ENCODE measurements at regions not wholly inside any gene's neighbourhood (a gene's known extent, or its start where the extent isn't known, plus 50 kb on each side); places are given as distances from the start of the nearest gene placed in this dataset.
"Not testable (repeated sequence)": the region's sequence is repeated elsewhere in the genome, so short reads cannot be mapped to it uniquely, and the experiment has no call there.

DNA sequence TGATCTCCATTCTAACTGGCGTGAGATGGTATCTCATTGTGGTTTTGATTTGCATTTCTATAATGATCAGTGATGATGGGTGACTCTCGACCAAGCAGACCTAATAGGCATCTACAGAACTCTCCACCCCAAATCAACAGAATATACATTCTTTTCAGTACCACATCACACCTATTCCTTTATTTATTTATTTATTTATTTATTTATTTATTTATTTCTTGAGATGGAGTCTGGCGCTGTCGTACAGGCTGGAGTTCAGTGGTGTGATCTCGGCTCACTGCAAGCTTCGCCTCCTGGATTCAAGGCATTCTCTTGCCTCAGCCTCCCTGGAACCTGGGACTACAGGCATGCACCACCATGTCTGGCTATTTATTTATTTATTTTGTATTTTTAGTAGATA lies 496.3 kb downstream of the TENT5A start:
- DNase-seq (ENCODE audit: low spot score); H3K4me3 Mint-ChIP-seq (ENCODE audit: low read depth); intact Hi-C loops (cut with micrococcal nuclease); H3K4me1 Mint-ChIP-seq (ENCODE audit: low read depth); H3K36me3 Mint-ChIP-seq (ENCODE audit: low read depth); H3K27me3 Mint-ChIP-seq (ENCODE audit: low read depth); H3K27ac Mint-ChIP-seq: not testable (repeated sequence)
- peaks cover 19% of the 10 kb centered on the region for H3K9me3 Mint-ChIP-seq

DNA sequence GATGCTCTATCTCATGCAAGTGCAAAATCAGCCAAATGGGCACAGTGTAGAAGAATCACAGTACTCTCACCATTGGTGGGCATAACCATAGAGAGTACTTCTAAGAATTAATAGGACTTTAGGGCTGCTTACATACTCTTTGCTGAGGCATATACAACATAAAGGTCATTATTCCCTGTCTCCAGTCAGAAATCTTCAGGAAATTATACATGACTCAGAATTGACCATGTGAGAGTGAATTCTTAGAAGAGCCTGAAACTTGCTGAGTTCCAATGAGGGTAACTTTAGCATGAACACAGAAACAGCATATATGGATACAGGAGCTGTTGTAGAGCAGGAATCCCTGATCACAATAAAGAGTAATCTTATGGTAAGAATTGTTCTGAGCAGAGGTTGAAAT lies 498.7 kb downstream of the TENT5A start:
- H3K9me3 Mint-ChIP-seq: peaks cover 19% of the 10 kb centered on the region
- DNase-seq (ENCODE audit: low spot score): no peak
- intact Hi-C loops (cut with micrococcal nuclease): no loop called here
- H3K4me1 Mint-ChIP-seq (ENCODE audit: low read depth): no peaks in the 10 kb centered on the region
- no peak overlapping the region for H3K4me3 Mint-ChIP-seq (ENCODE audit: low read depth)
- H3K27me3 Mint-ChIP-seq (ENCODE audit: low read depth): no peaks in the 10 kb centered on the region
- H3K36me3 Mint-ChIP-seq (ENCODE audit: low read depth): no peaks in the 10 kb centered on the region
- no peak overlapping the region for H3K27ac Mint-ChIP-seq

- Mint-ChIP-seq H3K4me3 (ENCODE audit: low read depth) (no peak overlapping the region), H3K27me3 (ENCODE audit: low read depth) (no peaks in the 10 kb centered on the region), H3K27ac (no peak overlapping the region), H3K36me3 (ENCODE audit: low read depth) (no peaks in the 10 kb centered on the region), H3K4me1 (ENCODE audit: low read depth) (no peaks in the 10 kb centered on the region), H3K9me3 (peaks cover 15% of the 10 kb centered on the region)
- intact Hi-C loops (cut with micrococcal nuclease): no loop called here
- DNase-seq (ENCODE audit: low spot score): no peak
Observed at GRCh38 chr6:81252231-81252630, 500.2 kb downstream of the TENT5A start.

- H3K27ac Mint-ChIP-seq: no peak overlapping the region
- H3K36me3 Mint-ChIP-seq (ENCODE audit: low read depth): no peaks in the 10 kb centered on the region
- peaks cover 18% of the 10 kb centered on the region for H3K9me3 Mint-ChIP-seq
- intact Hi-C loops (cut with micrococcal nuclease): no loop called here
- H3K27me3 Mint-ChIP-seq (ENCODE audit: low read depth): no peaks in the 10 kb centered on the region
- H3K4me1 Mint-ChIP-seq (ENCODE audit: low read depth): no peaks in the 10 kb centered on the region
- no peak overlapping the region for H3K4me3 Mint-ChIP-seq (ENCODE audit: low read depth)
- no peak for DNase-seq (ENCODE audit: low spot score)
Observed at GRCh38 chr6:81246200-81246599, 506.3 kb downstream of the TENT5A start.

GRCh38 chr6:81242624-81243023 lies 509.9 kb downstream of the TENT5A start:
- Mint-ChIP-seq H3K9me3 (peaks cover 18% of the 10 kb centered on the region), H3K4me3 (ENCODE audit: low read depth) (no peak overlapping the region), H3K4me1 (ENCODE audit: low read depth) (no peaks in the 10 kb centered on the region), H3K27ac (no peak overlapping the region), H3K27me3 (ENCODE audit: low read depth) (no peaks in the 10 kb centered on the region), H3K36me3 (ENCODE audit: low read depth) (no peaks in the 10 kb centered on the region)
- no peak for DNase-seq (ENCODE audit: low spot score)
- intact Hi-C loops (cut with micrococcal nuclease): no loop called here

GRCh38 chr6:81241126-81242041 lies 511.1 kb downstream of the TENT5A start:
- Mint-ChIP-seq H3K27ac (no peak overlapping the region), H3K4me3 (ENCODE audit: low read depth) (no peak overlapping the region), H3K36me3 (ENCODE audit: low read depth) (no peaks in the 10 kb centered on the region), H3K4me1 (ENCODE audit: low read depth) (no peaks in the 10 kb centered on the region), H3K9me3 (peaks cover 18% of the 10 kb centered on the region), H3K27me3 (ENCODE audit: low read depth) (no peaks in the 10 kb centered on the region)
- intact Hi-C loops (cut with micrococcal nuclease): no loop called here
- DNase-seq (ENCODE audit: low spot score): no peak

DNA sequence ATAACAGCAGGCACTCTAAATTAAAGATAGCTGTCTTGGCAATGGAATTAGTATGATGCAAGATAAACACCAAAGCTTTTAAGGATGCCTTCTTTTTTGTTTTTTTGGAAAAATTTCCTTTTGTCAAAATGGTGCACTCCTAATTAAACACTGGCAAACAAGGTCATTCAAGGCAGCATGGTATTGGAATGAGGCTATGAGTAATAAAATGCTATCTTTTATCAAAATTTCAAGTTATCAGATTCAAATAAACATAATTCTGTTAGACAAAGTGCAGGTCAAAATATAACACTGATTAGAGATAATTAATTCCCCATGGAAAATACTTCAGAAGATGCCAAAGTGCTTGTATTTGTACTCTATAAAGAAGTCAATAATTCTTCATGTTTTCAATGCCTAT lies 514.1 kb downstream of the TENT5A start:
- Mint-ChIP-seq H3K27ac (no peak overlapping the region), H3K36me3 (ENCODE audit: low read depth) (no peaks in the 10 kb centered on the region), H3K27me3 (ENCODE audit: low read depth) (no peaks in the 10 kb centered on the region), H3K4me1 (ENCODE audit: low read depth) (no peaks in the 10 kb centered on the region), H3K4me3 (ENCODE audit: low read depth) (no peak overlapping the region), H3K9me3 (peaks cover 5% of the 10 kb centered on the region)
- intact Hi-C loops (cut with micrococcal nuclease): no loop called here
- no peak for DNase-seq (ENCODE audit: low spot score)

- Mint-ChIP-seq H3K27ac (no peak overlapping the region), H3K4me3 (ENCODE audit: low read depth) (no peak overlapping the region), H3K9me3 (no peaks in the 10 kb centered on the region), H3K36me3 (ENCODE audit: low read depth) (no peaks in the 10 kb centered on the region), H3K4me1 (ENCODE audit: low read depth) (no peaks in the 10 kb centered on the region), H3K27me3 (ENCODE audit: low read depth) (no peaks in the 10 kb centered on the region)
- intact Hi-C loops (cut with micrococcal nuclease): no loop called here
- no peak for DNase-seq (ENCODE audit: low spot score)
Observed at GRCh38 chr6:81237226-81237625, 515.3 kb downstream of the TENT5A start.

DNA sequence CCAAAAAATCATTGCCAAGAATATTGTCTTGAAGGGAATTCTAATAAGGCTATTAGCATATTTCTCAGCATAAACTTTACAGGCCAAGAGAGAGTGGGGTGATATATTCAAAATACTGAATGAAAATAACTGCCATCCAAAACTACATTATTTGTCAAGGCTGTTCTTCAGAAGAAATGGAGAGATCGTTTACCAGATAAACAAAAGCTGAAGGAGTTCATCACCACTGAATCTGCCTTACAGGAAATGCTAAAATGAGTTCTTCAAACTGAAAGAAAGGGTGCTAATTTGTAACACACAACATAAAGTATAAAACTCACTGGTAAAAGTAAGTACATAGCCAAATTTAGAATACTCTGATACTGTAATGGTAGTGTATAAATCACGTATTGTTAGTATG lies 517.0 kb downstream of the TENT5A start:
- Mint-ChIP-seq H3K9me3 (no peaks in the 10 kb centered on the region), H3K27ac (no peak overlapping the region), H3K4me3 (ENCODE audit: low read depth) (no peak overlapping the region), H3K4me1 (ENCODE audit: low read depth) (no peaks in the 10 kb centered on the region), H3K36me3 (ENCODE audit: low read depth) (no peaks in the 10 kb centered on the region), H3K27me3 (ENCODE audit: low read depth) (no peaks in the 10 kb centered on the region)
- intact Hi-C loops (cut with micrococcal nuclease): no loop called here
- no peak for DNase-seq (ENCODE audit: low spot score)

GRCh38 chr6:81233990-81234389 lies 518.5 kb downstream of the TENT5A start:
- no peaks in the 10 kb centered on the region for H3K36me3 Mint-ChIP-seq (ENCODE audit: low read depth)
- no peak overlapping the region for H3K27ac Mint-ChIP-seq
- H3K9me3 Mint-ChIP-seq: no peaks in the 10 kb centered on the region
- no peak overlapping the region for H3K4me3 Mint-ChIP-seq (ENCODE audit: low read depth)
- H3K27me3 Mint-ChIP-seq (ENCODE audit: low read depth): no peaks in the 10 kb centered on the region
- DNase-seq (ENCODE audit: low spot score): no peak
- H3K4me1 Mint-ChIP-seq (ENCODE audit: low read depth): no peaks in the 10 kb centered on the region
- intact Hi-C loops (cut with micrococcal nuclease): no loop called here

GRCh38 chr6:81228912-81229555 lies 523.4 kb downstream of the TENT5A start:
- Mint-ChIP-seq H3K4me3 (ENCODE audit: low read depth) (no peak overlapping the region), H3K27me3 (ENCODE audit: low read depth) (no peaks in the 10 kb centered on the region), H3K27ac (no peak overlapping the region), H3K36me3 (ENCODE audit: low read depth) (no peaks in the 10 kb centered on the region), H3K4me1 (ENCODE audit: low read depth) (no peaks in the 10 kb centered on the region), H3K9me3 (no peaks in the 10 kb centered on the region)
- no peak for DNase-seq (ENCODE audit: low spot score)
- intact Hi-C loops (cut with micrococcal nuclease): no loop called here

DNA sequence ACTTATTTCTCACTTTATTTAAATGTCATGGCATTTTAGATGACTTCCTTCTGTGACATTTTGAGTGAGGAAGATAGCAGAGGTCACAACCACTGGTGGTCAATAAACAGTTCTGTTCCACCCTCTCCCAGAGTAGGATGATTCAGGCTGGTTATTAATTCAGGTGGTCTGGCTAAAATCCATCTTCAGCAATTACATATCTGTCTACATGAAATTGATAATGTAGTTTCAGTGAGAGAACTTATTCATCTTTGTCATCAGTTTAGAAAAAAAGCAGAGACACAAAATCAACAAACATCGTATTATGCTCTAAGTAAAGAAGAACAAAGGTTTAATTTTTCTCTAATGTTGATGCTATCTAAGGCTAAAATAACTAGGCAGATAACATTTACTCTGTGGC lies 525.5 kb downstream of the TENT5A start:
- Mint-ChIP-seq H3K27ac (no peak overlapping the region), H3K9me3 (no peaks in the 10 kb centered on the region)

GRCh38 chr6:81216668-81217067 lies 535.8 kb downstream of the TENT5A start:
- Mint-ChIP-seq H3K9me3 (peaks cover 9% of the 10 kb centered on the region), H3K4me3 (ENCODE audit: low read depth) (no peak overlapping the region), H3K4me1 (ENCODE audit: low read depth) (no peaks in the 10 kb centered on the region), H3K27me3 (ENCODE audit: low read depth) (no peaks in the 10 kb centered on the region), H3K36me3 (ENCODE audit: low read depth) (no peaks in the 10 kb centered on the region), H3K27ac (no peak overlapping the region)
- no peak for DNase-seq (ENCODE audit: low spot score)
- intact Hi-C loops (cut with micrococcal nuclease): no loop called here

More for the DNA sequence above, 525.5 kb downstream of the TENT5A start:
- Mint-ChIP-seq H3K4me1 (ENCODE audit: low read depth) (no peaks in the 10 kb centered on the region), H3K36me3 (ENCODE audit: low read depth) (no peaks in the 10 kb centered on the region), H3K27me3 (ENCODE audit: low read depth) (no peaks in the 10 kb centered on the region), H3K4me3 (ENCODE audit: low read depth) (no peak overlapping the region)
- intact Hi-C loops (cut with micrococcal nuclease): no loop called here
- no peak for DNase-seq (ENCODE audit: low spot score)
